WTC11 (cell line): ENCODE measurements at regions not wholly inside any gene's neighbourhood (a gene's known extent, or its start where the extent isn't known, plus 50 kb on each side); places are given as distances from the start of the nearest gene placed in this dataset.

ENCODE experiments used
- ATAC-seq: fragments of 200-7000 bp; cut with Tn5 transposase; 2 replicates; pipeline ENCODE4 v1.10.0; 2021; ENCODE audit warnings: mild to moderate bottlenecking, moderate library complexity
- CTCF ChIA-PET: fragments of 300-600 bp; sonication (Branson Sonifier 250); formaldehyde crosslinking; loops from one replicate; lab custom pipeline; 2021; ENCODE audit warnings: antibody characterized with exemption; lab: Charles Lee
- POLR2A ChIA-PET: fragments of 350-600 bp; sonication (Branson Sonifier 250); formaldehyde crosslinking; loops from one replicate; lab custom pipeline; 2021; ENCODE audit warnings: antibody characterized with exemption; lab: Charles Lee
- DNase-seq: peaks from one replicate; pipeline ENCODE4 v3.0.0; 2021; ENCODE audit warnings: low spot score
- H3K27ac Mint-ChIP-seq: 2 replicates; pipeline ENCODE4 v1.8.0; 2021; ENCODE audit warnings: mixed read lengths
- H3K27me3 Mint-ChIP-seq: 2 replicates; pipeline ENCODE4 v1.8.0; 2021; ENCODE audit warnings: low read depth, mild to moderate bottlenecking, moderate library complexity, mixed read lengths
- H3K36me3 Mint-ChIP-seq: 2 replicates; pipeline ENCODE4 v1.8.0; 2021; ENCODE audit warnings: mixed read lengths
- H3K4me1 Mint-ChIP-seq: 2 replicates; pipeline ENCODE4 v1.8.0; 2022; ENCODE audit warnings: mixed read lengths
- H3K4me3 Mint-ChIP-seq: 2 replicates; pipeline ENCODE4 v1.8.0; 2021; ENCODE audit warnings: mild to moderate bottlenecking, moderate library complexity, mixed read lengths
- H3K9me3 Mint-ChIP-seq: 2 replicates; pipeline ENCODE4 v1.8.0; 2021; ENCODE audit warnings: mixed read lengths
- ARID4B ChIP-seq: sonication (generic); formaldehyde crosslinking; IDR thresholded peaks from 2 replicates; pipeline ENCODE4 v1.8.0; 2023; ENCODE audit warnings: missing genetic modification reagents, mild to moderate bottlenecking, borderline replicate concordance
- ATF1 ChIP-seq: sonication (generic); formaldehyde crosslinking; IDR thresholded peaks from 2 replicates; pipeline ENCODE4 v1.8.1; 2023; ENCODE audit warnings: mild to moderate bottlenecking, moderate library complexity, missing genetic modification reagents
- ATF3 ChIP-seq: sonication (generic); formaldehyde crosslinking; conservative IDR thresholded peaks from 2 replicates; pipeline ENCODE4 v1.8.1; 2022; ENCODE audit warnings: mild to moderate bottlenecking, missing genetic modification reagents
- E2F4 ChIP-seq: sonication (generic); formaldehyde crosslinking; IDR thresholded peaks from 2 replicates; pipeline ENCODE4 v1.8.1; 2022; ENCODE audit warnings: low read depth, mild to moderate bottlenecking, moderate library complexity, missing genetic modification reagents, borderline replicate concordance
- ELF4 ChIP-seq: sonication (generic); formaldehyde crosslinking; IDR thresholded peaks from 2 replicates; pipeline ENCODE4 v1.8.1; 2022; ENCODE audit warnings: low read depth, mild to moderate bottlenecking, moderate library complexity, missing genetic modification reagents
- ETV6 ChIP-seq: sonication (generic); formaldehyde crosslinking; IDR thresholded peaks from 2 replicates; pipeline ENCODE4 v1.8.1; 2022; ENCODE audit warnings: mild to moderate bottlenecking, missing genetic modification reagents
- GRHL2 ChIP-seq: fragments of 250-450 bp; sonication (Bioruptor Pico); IDR thresholded peaks from 2 replicates; pipeline ENCODE4 v1.8.0; 2022; ENCODE audit warnings: mild to moderate bottlenecking, moderate library complexity; ENCODE audit not compliant: insufficient replicate concordance, severe bottlenecking
- HMGA2 ChIP-seq: fragments of 250-450 bp; sonication (Bioruptor Pico); IDR thresholded peaks from 2 replicates; pipeline ENCODE4 v1.4.0; 2021; ENCODE audit warnings: mild to moderate bottlenecking, moderate library complexity
- IRF2 ChIP-seq: sonication (generic); formaldehyde crosslinking; IDR thresholded peaks from 2 replicates; pipeline ENCODE4 v1.8.0; 2022; ENCODE audit warnings: low read depth, missing genetic modification reagents, borderline replicate concordance
- MLX ChIP-seq: sonication (generic); formaldehyde crosslinking; IDR thresholded peaks from 2 replicates; pipeline ENCODE4 v1.8.1; 2023; ENCODE audit warnings: mild to moderate bottlenecking, missing genetic modification reagents, moderate library complexity
- MYBL2 ChIP-seq: sonication (generic); formaldehyde crosslinking; IDR thresholded peaks from 2 replicates; pipeline ENCODE4 v1.8.1; 2023; ENCODE audit warnings: mild to moderate bottlenecking, moderate library complexity, missing genetic modification reagents
- NFATC4 ChIP-seq: fragments of 250-450 bp; sonication (Bioruptor Pico); IDR thresholded peaks from 2 replicates; pipeline ENCODE4 v1.9.0; 2021; ENCODE audit warnings: mild to moderate bottlenecking
- NFE2L1 ChIP-seq: sonication (generic); formaldehyde crosslinking; IDR thresholded peaks from 2 replicates; pipeline ENCODE4 v1.8.1; 2023; ENCODE audit warnings: missing genetic modification reagents
- SMAD3 ChIP-seq: sonication (generic); formaldehyde crosslinking; IDR thresholded peaks from 2 replicates; pipeline ENCODE4 v1.8.0; 2022; ENCODE audit warnings: missing genetic modification reagents, mild to moderate bottlenecking, borderline replicate concordance
- SMAD4 ChIP-seq: sonication (generic); formaldehyde crosslinking; IDR thresholded peaks from 2 replicates; pipeline ENCODE4 v1.8.0; 2022; ENCODE audit warnings: mild to moderate bottlenecking, missing genetic modification reagents
- SP1 ChIP-seq: sonication (generic); formaldehyde crosslinking; conservative IDR thresholded peaks from 2 replicates; pipeline ENCODE4 v1.8.1; 2022; ENCODE audit warnings: missing genetic modification reagents
- TEAD4 ChIP-seq: sonication (generic); formaldehyde crosslinking; IDR thresholded peaks from 2 replicates; pipeline ENCODE4 v1.8.0; 2022; ENCODE audit warnings: mild to moderate bottlenecking, missing genetic modification reagents
- USF1 ChIP-seq: sonication (generic); formaldehyde crosslinking; IDR thresholded peaks from 2 replicates; pipeline ENCODE4 v1.8.0; 2022; ENCODE audit warnings: mild to moderate bottlenecking, missing genetic modification reagents
- USF2 ChIP-seq: sonication (generic); formaldehyde crosslinking; IDR thresholded peaks from 2 replicates; pipeline ENCODE4 v1.8.1; 2023; ENCODE audit warnings: mild to moderate bottlenecking, missing genetic modification reagents, moderate library complexity
- ZBTB43 ChIP-seq: sonication (generic); formaldehyde crosslinking; IDR thresholded peaks from 2 replicates; pipeline ENCODE4 v1.8.1; 2023; ENCODE audit warnings: mild to moderate bottlenecking, missing genetic modification reagents
- ZNF121 ChIP-seq: sonication (generic); formaldehyde crosslinking; IDR thresholded peaks from 2 replicates; pipeline ENCODE4 v1.8.0; 2023; ENCODE audit warnings: missing genetic modification reagents
- ZNF317 ChIP-seq: sonication (generic); formaldehyde crosslinking; IDR thresholded peaks from 2 replicates; pipeline ENCODE4 v1.8.1; 2023; ENCODE audit warnings: low read depth, mild to moderate bottlenecking, moderate library complexity, missing genetic modification reagents, borderline replicate concordance
- ZNF416 ChIP-seq: fragments of 250-450 bp; sonication (Bioruptor Pico); IDR thresholded peaks from 2 replicates; pipeline ENCODE4 v1.9.0; 2021; ENCODE audit warnings: mild to moderate bottlenecking, inconsistent platforms
- ZNF425 ChIP-seq: fragments of 250-450 bp; sonication (Bioruptor Pico); conservative IDR thresholded peaks from 2 replicates; pipeline ENCODE4 v1.9.0; 2021; ENCODE audit warnings: mild to moderate bottlenecking

- TF ChIP-seq USF2 (CRISPR knock-in tag) = no peak
- TF ChIP-seq ZNF121 = no peak
- no peak for TF ChIP-seq GRHL2
- no peak for TF ChIP-seq NFE2L1 (CRISPR knock-in tag)
These were observed 363.5 kb upstream of the ADGRL2 start (continued) for GRCh38 chr1:81437213-81437612.

GRCh38 chr1:81435175-81435574 lies 365.6 kb upstream of the ADGRL2 start:
- Mint-ChIP-seq H3K27ac (no peak overlapping the region), H3K4me3 (no peak overlapping the region), H3K36me3 (peaks cover 7% of the 10 kb centered on the region), H3K4me1 (peaks cover 50% of the 10 kb centered on the region), H3K9me3 (peaks cover 5% of the 10 kb centered on the region), H3K27me3 (no peaks in the 10 kb centered on the region; the same call in 1 of the 2 replicates)
- ChIA-PET CTCF (no interaction called here), POLR2A (no interaction called here)
- TF ChIP-seq IRF2 (no peak), NFATC4 (no peak), NFE2L1 (CRISPR knock-in tag) (no peak), ELF4 (CRISPR knock-in tag) (no peak), ETV6 (CRISPR knock-in tag) (no peak), ZNF121 (no peak), ZNF317 (no peak), ZNF416 (CRISPR knock-in tag) (no peak), ZNF425 (CRISPR knock-in tag) (no peak), TEAD4 (no peak), MLX (CRISPR knock-in tag) (no peak), ARID4B (CRISPR knock-in tag) (no peak), SMAD4 (CRISPR knock-in tag) (no peak), SP1 (no peak), SMAD3 (no peak)
- DNase-seq (no peak), ATAC-seq (no peak)

- H3K27ac Mint-ChIP-seq = peak overlapping the region; percentile 11; the same call in 1 of the 2 replicates
- no peaks in the 10 kb centered on the region for H3K9me3 Mint-ChIP-seq
- H3K27me3 Mint-ChIP-seq = no peaks in the 10 kb centered on the region
- TF ChIP-seq HMGA2 = no peak
- TF ChIP-seq E2F4 (CRISPR knock-in tag) = no peak
- no peak for TF ChIP-seq ZBTB43 (CRISPR knock-in tag)
- no peak for TF ChIP-seq ATF1 (CRISPR knock-in tag)
- TF ChIP-seq TEAD4 = no peak
- no peak for TF ChIP-seq ATF3
- TF ChIP-seq MYBL2 (CRISPR knock-in tag) = no peak
- TF ChIP-seq USF1 (CRISPR knock-in tag) = no peak
- ChIA-PET CTCF (no interaction called here), POLR2A (no interaction called here)
- DNase-seq = no peak
- no peak for ATAC-seq
- no peak overlapping the region for H3K4me3 Mint-ChIP-seq
- no peaks in the 10 kb centered on the region for H3K36me3 Mint-ChIP-seq
- peaks cover 65% of the 10 kb centered on the region for H3K4me1 Mint-ChIP-seq
These were observed 367.1 kb upstream of the ADGRL2 start for GRCh38 chr1:81433676-81434075.
